ENCODE measurements at regions not wholly inside any gene's neighbourhood (a gene's known extent, or its start where the extent isn't known, plus 50 kb on each side); places are given as distances from the start of the nearest gene placed in this dataset.

GRCh38 chr20:7301807-7302206 is 534.3 kb downstream of the BMP2 start:
- H3K9me3 Mint-ChIP-seq: peaks cover 44% of the 10 kb centered on the region
- DNase-seq: no peak
- H3K4me3 Mint-ChIP-seq: no peak overlapping the region
- H3K4me1 Mint-ChIP-seq (ENCODE audit: low read depth): no peaks in the 10 kb centered on the region
- H3K27ac Mint-ChIP-seq: no peak overlapping the region
- no peaks in the 10 kb centered on the region for H3K27me3 Mint-ChIP-seq (ENCODE audit: insufficient read depth)
- no peak for TF ChIP-seq CTCF (IDR thresholded peaks at IDR 0.05)
- H3K36me3 Mint-ChIP-seq (ENCODE audit: low read depth): no peaks in the 10 kb centered on the region

DNA sequence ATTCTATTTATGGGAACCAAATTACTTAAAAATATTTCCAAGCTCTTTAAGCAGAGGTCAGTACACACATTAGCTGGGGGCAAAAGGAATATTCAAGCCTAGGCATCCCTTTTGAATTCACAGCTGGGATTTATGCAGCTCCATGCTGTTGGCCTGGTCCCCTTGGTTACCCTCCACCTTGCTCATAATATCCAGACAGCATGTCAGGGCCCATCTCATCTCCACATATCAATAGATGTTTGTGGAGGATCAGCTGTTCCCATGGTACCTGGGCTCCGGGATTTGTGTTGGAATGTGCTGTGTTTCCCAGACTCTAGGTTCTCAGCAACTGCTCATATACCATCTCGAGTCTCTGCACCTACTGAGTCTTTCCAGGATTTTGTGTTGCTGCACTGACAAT is 534.8 kb downstream of the BMP2 start:
- Mint-ChIP-seq H3K27me3 (ENCODE audit: insufficient read depth) (no peaks in the 10 kb centered on the region), H3K27ac (no peak overlapping the region), H3K4me3 (no peak overlapping the region), H3K4me1 (ENCODE audit: low read depth) (no peaks in the 10 kb centered on the region), H3K9me3 (peaks cover 45% of the 10 kb centered on the region), H3K36me3 (ENCODE audit: low read depth) (no peaks in the 10 kb centered on the region)
- no peak for DNase-seq
- TF ChIP-seq CTCF (IDR thresholded peaks at IDR 0.05): no peak

GRCh38 chr20:7305976-7306375 is 538.5 kb downstream of the BMP2 start:
- H3K27me3 Mint-ChIP-seq (ENCODE audit: insufficient read depth): no peaks in the 10 kb centered on the region
- peaks cover 39% of the 10 kb centered on the region for H3K9me3 Mint-ChIP-seq
- no peaks in the 10 kb centered on the region for H3K4me1 Mint-ChIP-seq (ENCODE audit: low read depth)

GRCh38 chr20:7308163-7308562 is 540.7 kb downstream of the BMP2 start:
- H3K27me3 Mint-ChIP-seq (ENCODE audit: insufficient read depth): no peaks in the 10 kb centered on the region

More at GRCh38 chr20:7305976-7306375, 538.5 kb downstream of the BMP2 start:
- Mint-ChIP-seq H3K36me3 (ENCODE audit: low read depth) (no peaks in the 10 kb centered on the region), H3K27ac (no peak overlapping the region), H3K4me3 (no peak overlapping the region)
- no peak for DNase-seq
- no peak for TF ChIP-seq CTCF (IDR thresholded peaks at IDR 0.05)

DNA sequence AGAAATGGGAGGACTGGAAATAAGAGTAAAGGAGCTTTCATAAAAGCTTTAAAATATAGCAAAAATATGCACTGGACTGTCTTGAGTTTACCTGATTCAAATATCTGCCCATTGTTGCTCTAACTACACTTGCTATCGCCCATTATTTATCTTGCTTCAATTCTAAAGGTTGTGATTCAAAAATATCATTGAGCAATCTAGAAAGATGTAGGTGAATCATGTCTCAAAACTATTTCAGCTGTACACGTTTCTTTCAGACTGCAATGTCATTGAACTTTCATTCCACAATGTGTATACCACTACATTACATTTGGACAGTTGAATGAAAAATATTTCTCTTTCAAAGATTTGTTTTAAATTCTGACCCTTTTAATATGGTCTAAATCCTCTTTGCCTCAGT is 545.6 kb downstream of the BMP2 start:
- Mint-ChIP-seq H3K27me3 (ENCODE audit: insufficient read depth) (no peaks in the 10 kb centered on the region), H3K4me1 (ENCODE audit: low read depth) (no peaks in the 10 kb centered on the region)

More at GRCh38 chr20:7308163-7308562, 540.7 kb downstream of the BMP2 start:
- no peak overlapping the region for H3K4me3 Mint-ChIP-seq
- no peak for DNase-seq
- no peak for TF ChIP-seq CTCF (IDR thresholded peaks at IDR 0.05)
- no peaks in the 10 kb centered on the region for H3K4me1 Mint-ChIP-seq (ENCODE audit: low read depth)
- H3K36me3 Mint-ChIP-seq (ENCODE audit: low read depth): no peaks in the 10 kb centered on the region
- no peak overlapping the region for H3K27ac Mint-ChIP-seq
- H3K9me3 Mint-ChIP-seq: peaks cover 27% of the 10 kb centered on the region

More for the DNA sequence above, 545.6 kb downstream of the BMP2 start:
- Mint-ChIP-seq H3K9me3 (peaks cover 34% of the 10 kb centered on the region), H3K4me3 (no peak overlapping the region), H3K27ac (no peak overlapping the region), H3K36me3 (ENCODE audit: low read depth) (no peaks in the 10 kb centered on the region)
- no peak for TF ChIP-seq CTCF (IDR thresholded peaks at IDR 0.05)
- DNase-seq: no peak

Data from HFFc6 (cell line).